H7 (cell line): ENCODE measurements at regions not wholly inside any gene's neighbourhood (a gene's known extent, or its start where the extent isn't known, plus 50 kb on each side); places are given as distances from the start of the nearest gene placed in this dataset.

ENCODE experiments used
- DNase-seq: peaks from one replicate; pipeline ENCODE4 v3.0.0; 2012
- H3K27me3 ChIP-seq: 2 replicates; pipeline ENCODE4 v1.6.0; 2011; ENCODE audit warnings: mild to moderate bottlenecking, low read length; ENCODE audit not compliant: control insufficient read depth, insufficient read depth
- H3K36me3 ChIP-seq: replicated peaks from 2 replicates; pipeline ENCODE4 v1.5.1; 2011; ENCODE audit warnings: low read length; ENCODE audit not compliant: control insufficient read depth, insufficient read depth
- H3K4me3 ChIP-seq: 2 replicates; pipeline ENCODE4 v1.5.1; 2011; ENCODE audit warnings: low read depth, mild to moderate bottlenecking, control low read depth, low read length, moderate library complexity; ENCODE audit not compliant: insufficient read depth

DNA sequence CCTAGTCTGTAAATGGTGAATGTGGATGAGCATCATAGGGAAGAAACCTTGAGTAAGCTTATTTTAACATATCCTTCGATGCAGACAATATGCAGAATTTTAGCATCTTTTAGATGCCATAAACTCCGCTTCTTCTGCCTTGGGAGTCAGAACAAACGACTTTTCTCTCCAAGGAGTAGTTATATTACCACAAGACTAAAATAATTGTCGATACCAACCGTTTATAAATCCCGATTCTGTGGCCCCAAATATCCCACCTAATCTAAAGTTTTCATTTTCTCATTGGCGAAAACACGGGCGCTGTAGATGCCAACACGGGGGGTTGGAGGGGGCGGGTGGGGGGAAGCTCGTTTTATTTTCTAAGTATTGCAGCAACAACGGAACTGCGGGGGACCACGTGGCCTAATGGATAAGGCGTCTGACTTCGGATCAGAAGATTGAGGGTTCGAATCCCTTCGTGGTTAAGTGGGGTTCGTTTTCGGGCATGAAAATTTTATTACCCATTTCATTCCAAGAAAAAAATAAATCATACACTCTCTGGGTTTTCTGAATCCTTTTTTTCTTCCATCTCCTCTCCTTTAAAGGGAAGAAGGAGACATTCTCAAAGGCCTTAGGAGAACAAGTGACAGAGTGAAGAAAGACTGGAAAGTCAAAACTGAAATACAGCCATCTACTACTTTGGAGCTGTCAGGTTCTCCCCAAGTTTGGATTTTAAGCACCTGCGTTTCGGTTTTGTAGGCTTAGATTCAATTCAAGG lies 65.5 kb upstream of the BTN3A2 start:
- H3K4me3 ChIP-seq, result peak overlapping the region; percentile 44
- no peaks in the 10 kb centered on the region for H3K27me3 ChIP-seq
- no peaks in the 10 kb centered on the region for H3K36me3 ChIP-seq
- no peak for DNase-seq

GRCh38 chr6:26300043-26300331 lies 65.0 kb upstream of the BTN3A2 start:
- no peak for DNase-seq
- no peak overlapping the region; the same call in 1 of the 2 replicates for H3K4me3 ChIP-seq
- no peaks in the 10 kb centered on the region for H3K36me3 ChIP-seq
- H3K27me3 ChIP-seq, result no peaks in the 10 kb centered on the region

DNA sequence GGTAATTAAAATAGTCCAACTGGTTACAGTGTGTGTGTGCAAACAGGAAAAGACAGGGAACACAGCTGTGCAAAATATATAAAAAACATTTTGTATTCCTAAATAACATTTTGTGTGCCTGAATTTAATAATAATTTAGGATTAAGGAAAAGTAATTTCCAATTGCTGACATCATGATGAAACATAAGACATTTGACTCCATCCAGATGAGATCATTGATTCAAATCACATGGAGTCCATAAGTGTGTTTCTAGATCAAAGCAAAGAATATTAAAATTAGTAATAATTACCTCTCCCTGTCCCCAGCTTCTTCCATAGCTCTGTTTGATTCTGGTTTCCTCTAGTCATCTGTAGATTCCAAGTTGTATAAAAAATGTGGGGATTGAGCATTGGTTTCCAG lies 64.6 kb upstream of the BTN3A2 start:
- DNase-seq, result no peak
- no peaks in the 10 kb centered on the region for H3K27me3 ChIP-seq
- no peak overlapping the region for H3K4me3 ChIP-seq
- no peaks in the 10 kb centered on the region for H3K36me3 ChIP-seq

GRCh38 chr6:26300828-26301227 lies 64.2 kb upstream of the BTN3A2 start:
- DNase-seq, result no peak
- Histone ChIP-seq H3K36me3 (no peaks in the 10 kb centered on the region), H3K4me3 (no peak overlapping the region), H3K27me3 (no peaks in the 10 kb centered on the region)

DNA sequence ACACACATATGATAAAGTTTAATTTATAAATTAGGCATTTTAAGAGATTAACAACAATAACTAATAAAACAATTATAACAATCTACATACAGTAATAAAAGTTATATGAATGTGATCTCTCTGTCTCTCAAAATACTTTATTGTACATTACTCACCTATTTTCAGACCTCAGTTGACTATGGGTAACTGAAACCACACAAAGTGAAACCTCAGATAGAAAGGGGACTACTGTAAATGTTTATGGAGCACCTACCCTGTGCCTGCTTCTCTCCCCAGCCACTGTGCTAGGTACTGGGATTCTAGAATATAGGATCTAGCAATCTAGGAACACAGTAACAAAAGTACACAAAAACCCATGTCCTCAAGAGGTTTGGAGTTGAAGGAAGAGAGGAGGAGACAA lies 63.4 kb upstream of the BTN3A2 start:
- H3K27me3 ChIP-seq, result no peaks in the 10 kb centered on the region
- no peak for DNase-seq
- no peaks in the 10 kb centered on the region for H3K36me3 ChIP-seq
- no peak overlapping the region for H3K4me3 ChIP-seq

GRCh38 chr6:26302941-26303559 lies 61.9 kb upstream of the BTN3A2 start:
- Histone ChIP-seq H3K27me3 (no peaks in the 10 kb centered on the region), H3K4me3 (no peak overlapping the region), H3K36me3 (no peaks in the 10 kb centered on the region)
- no peak for DNase-seq

GRCh38 chr6:26304213-26304796 lies 60.7 kb upstream of the BTN3A2 start:
- no peak for DNase-seq
- Histone ChIP-seq H3K27me3 (no peaks in the 10 kb centered on the region), H3K4me3 (peak overlapping the region; percentile 48), H3K36me3 (no peaks in the 10 kb centered on the region)

GRCh38 chr6:26304797-26305640 lies 60.0 kb upstream of the BTN3A2 start:
- no peaks in the 10 kb centered on the region for H3K27me3 ChIP-seq
- DNase-seq, result no peak

GRCh38 chr6:26305641-26305969 lies 59.4 kb upstream of the BTN3A2 start:
- DNase-seq, result no peak
- Histone ChIP-seq H3K36me3 (no peaks in the 10 kb centered on the region), H3K27me3 (no peaks in the 10 kb centered on the region), H3K4me3 (peak overlapping the region; percentile 48; the same call in 1 of the 2 replicates)

More at GRCh38 chr6:26304797-26305640, 60.0 kb upstream of the BTN3A2 start:
- Histone ChIP-seq H3K36me3 (no peaks in the 10 kb centered on the region), H3K4me3 (peak overlapping the region; percentile 48)

DNA sequence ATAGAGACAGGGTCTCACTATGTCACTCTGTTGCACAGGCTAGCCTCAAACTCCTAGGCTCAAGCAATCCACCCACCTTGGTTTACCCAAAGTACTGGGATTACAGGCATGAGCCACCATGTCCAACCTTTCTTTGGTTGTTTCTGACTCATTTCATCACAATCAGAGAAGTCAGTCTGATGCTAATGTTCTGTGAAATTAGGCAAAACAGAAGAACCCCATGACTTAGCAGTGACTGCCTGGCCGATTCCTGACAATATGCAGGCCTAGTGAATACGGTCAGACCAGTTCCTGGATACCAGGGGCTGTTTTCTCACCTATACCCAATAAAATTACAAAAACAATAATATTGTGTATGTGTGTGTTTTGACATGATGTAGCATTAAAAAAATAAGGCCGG lies 58.8 kb upstream of the BTN3A2 start:
- DNase-seq, result no peak
- Histone ChIP-seq H3K36me3 (no peaks in the 10 kb centered on the region), H3K27me3 (no peaks in the 10 kb centered on the region), H3K4me3 (no peak overlapping the region)

DNA sequence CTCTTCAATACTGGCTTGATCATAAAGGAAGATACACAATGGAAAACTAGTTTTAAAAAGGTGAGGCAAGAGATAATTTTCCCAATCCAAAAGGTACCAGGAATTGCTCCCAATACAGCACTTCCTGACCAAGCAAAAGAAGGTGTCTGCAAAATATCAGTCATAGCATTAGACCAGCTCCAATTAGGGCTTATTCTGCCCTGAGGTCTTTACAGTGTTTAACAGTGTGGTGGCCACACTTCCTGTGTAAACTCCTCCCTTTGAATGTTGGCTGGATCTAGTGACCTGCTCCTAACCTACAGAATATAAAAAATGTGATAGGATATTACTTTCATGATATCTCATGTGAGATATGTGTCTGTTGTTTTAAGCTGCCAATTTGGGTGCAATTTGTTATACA lies 57.1 kb upstream of the BTN3A2 start:
- Histone ChIP-seq H3K4me3 (no peak overlapping the region), H3K36me3 (no peaks in the 10 kb centered on the region), H3K27me3 (no peaks in the 10 kb centered on the region)
- no peak for DNase-seq

DNA sequence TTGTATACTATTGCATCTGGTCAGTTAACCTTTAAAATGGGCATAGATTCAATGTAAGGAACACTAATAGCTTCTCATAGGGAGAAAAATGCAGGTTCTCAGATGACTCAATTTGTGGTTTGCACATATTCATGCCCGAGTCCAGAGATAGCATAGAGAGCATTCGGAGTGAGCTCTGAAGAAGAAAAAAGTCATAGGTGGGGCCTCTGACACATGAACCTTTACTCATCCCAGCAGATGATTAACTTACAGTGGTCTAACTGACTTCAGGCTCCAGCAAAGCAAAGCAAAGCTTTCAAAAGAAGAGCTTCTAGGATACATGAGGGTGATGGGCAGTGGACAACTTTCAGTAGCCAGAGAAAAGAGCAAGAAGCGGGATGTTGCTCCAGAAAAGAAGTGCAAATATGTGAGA lies 55.3 kb upstream of the BTN3A2 start:
- H3K27me3 ChIP-seq, result no peaks in the 10 kb centered on the region
- no peaks in the 10 kb centered on the region for H3K36me3 ChIP-seq
- H3K4me3 ChIP-seq, result no peak overlapping the region
- DNase-seq, result no peak

- DNase-seq, result no peak
- H3K27me3 ChIP-seq, result no peaks in the 10 kb centered on the region
- peak overlapping the region; percentile 69 for H3K4me3 ChIP-seq
- H3K36me3 ChIP-seq, result no peaks in the 10 kb centered on the region
These were observed 54.0 kb upstream of the BTN3A2 start for GRCh38 chr6:26311012-26311384.

DNA sequence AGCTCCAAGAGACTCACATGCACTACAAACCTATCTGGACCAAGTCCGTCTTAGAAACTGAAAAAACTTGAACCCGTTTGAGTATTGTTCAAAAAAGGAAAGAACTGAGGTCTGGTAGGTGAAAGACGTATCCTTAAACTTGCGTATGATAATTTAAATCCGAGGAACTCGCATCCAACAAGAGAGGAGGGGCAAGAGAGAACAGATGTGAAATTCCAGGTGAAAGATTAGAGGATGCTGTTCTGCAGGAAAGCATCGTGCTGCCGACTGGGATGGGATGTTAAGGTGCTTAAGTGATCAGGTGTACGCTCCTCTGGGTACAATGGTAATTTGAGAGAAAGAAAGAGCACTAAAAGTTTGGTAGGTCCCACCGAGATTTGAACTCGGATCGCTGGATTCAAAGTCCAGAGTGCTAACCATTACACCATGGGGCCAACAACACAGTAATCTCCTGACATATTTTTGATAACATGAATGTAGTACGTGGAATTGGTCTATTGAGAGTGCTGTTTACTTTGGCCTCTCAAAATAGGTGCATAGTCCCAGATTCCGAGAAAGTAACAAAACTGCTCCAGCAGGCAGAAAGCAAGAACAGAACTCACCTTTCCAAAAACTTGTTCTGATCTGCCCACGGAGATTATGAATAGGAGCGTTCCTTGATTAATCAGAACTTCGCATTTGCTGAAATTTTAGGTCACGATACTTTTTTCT lies 53.5 kb upstream of the BTN3A2 start:
- Histone ChIP-seq H3K36me3 (no peaks in the 10 kb centered on the region), H3K27me3 (no peaks in the 10 kb centered on the region), H3K4me3 (peak overlapping the region; percentile 69)
- no peak for DNase-seq
